Suppressor macrophage treated with lipopolysaccharide for 4 hours (primary cell): ENCODE measurements at regions not wholly inside any gene's neighbourhood (a gene's known extent, or its start where the extent isn't known, plus 50 kb on each side); places are given as distances from the start of the nearest gene placed in this dataset.
A peak's percentile ranks its signal among the peaks of the same experiment; 100 is the strongest.

ENCODE experiments used
- DNase-seq: peaks from one replicate; pipeline ENCODE4 v3.0.0-alpha.2; 2020

GRCh38 chr3:153944084-153944483 lies 177.1 kb upstream of the ARHGEF26 start:
- DNase-seq = no peak

- no peak for DNase-seq
Observed at GRCh38 chr3:153951276-153951675, 169.9 kb upstream of the ARHGEF26 start.

GRCh38 chr3:153952091-153952490 lies 169.1 kb upstream of the ARHGEF26 start:
- no peak for DNase-seq

DNA sequence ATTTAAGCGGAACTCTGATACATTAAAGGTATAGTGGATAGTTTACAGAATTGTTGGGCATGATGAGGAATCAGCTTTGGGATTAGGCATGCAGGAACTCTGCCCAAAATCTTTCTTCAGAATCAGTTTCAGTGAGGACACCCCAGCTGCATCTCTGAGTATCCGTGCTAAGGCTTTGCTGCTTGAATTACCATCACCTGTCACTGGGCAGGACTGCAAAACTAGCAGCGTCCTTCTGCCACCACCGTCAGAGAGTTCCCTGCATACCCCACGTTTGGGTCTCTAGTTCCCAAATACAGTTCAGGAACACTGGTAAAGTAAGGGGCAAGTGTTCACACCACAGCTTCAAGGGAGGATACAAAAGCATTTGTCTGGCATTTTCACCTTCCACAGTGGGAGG lies 164.6 kb upstream of the ARHGEF26 start:
- DNase-seq = no peak

DNA sequence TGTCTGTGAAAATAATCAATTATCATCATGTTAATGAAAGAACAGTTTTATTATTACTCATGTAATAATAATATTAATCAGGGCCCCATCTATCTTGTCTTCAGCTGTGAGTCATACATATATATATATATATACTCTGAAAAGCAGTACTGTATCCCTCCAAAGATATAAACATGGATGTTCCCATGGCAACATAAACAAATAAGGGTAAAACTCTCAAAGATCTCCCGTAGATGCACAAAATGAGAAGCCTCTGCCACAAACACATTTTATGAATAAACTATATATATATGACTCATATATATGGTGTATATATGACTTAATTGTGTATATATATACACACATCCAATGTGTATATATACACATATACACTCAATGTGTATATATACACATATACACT lies 163.8 kb upstream of the ARHGEF26 start:
- no peak for DNase-seq

- no peak for DNase-seq
Observed at GRCh38 chr3:153958635-153959595, 162.3 kb upstream of the ARHGEF26 start.

GRCh38 chr3:153960458-153961074 lies 160.6 kb upstream of the ARHGEF26 start:
- no peak for DNase-seq

DNA sequence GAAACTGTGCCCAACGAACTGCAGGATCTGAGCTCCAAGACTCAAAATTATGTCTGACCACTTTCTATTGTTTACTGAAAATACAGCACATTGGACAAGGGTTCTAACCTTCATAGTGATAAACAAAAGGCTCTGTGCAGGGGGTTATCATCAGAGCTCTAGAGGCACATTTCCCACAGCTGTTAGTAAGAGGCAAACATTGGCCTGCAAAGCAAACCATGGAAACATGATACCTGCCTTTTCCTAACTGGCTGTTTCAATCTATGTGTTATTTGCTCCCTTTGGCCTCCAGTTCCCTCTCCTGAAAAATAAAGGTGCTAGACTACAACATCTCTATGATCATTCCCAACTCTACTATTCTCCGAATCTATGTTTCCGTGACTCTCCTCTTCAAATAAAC lies 159.7 kb upstream of the ARHGEF26 start:
- no peak for DNase-seq

- no peak for DNase-seq
Observed at GRCh38 chr3:153963012-153963411, 158.2 kb upstream of the ARHGEF26 start.

DNA sequence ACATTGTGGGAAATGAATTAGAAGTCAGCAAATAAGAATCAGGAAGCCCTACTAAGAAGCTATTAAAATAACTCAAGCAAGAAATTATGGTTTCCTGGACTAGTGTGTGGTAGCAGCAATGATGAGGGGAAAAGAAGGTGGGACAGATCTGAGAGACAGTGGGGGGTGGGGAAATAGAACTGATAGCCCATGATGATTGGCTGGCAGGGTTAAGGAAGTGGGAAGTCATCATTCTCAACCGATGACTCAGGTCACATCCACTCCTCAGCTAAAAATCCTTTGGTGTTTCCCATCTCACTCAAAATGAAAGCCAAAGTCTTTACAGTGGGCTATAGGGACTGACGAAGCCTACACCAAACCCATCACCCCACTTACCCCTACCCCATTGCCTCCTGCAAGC lies 153.9 kb upstream of the ARHGEF26 start:
- DNase-seq = no peak

DNA sequence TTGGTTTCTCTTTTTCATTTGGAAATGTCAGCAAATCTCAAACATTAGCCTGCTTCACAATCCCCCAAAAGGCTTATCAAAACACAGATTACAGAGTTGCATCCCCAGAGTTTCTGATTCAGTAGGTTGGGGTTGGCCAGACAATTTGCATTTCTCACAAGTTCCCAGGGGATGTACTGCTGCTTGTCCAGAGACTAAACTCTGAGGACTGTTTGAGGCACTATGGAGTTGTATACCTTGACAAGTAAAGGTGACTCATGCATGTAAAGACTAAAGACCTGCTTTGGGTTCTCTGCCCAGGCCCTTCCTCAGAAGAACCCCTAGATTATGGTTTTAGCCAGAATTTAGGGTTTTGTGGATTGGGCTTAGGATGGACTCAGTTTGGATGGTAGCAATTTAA lies 151.1 kb upstream of the ARHGEF26 start:
- no peak for DNase-seq

- peak; percentile 3 for DNase-seq
Observed at GRCh38 chr3:153970741-153971347, 150.3 kb upstream of the ARHGEF26 start.

DNA sequence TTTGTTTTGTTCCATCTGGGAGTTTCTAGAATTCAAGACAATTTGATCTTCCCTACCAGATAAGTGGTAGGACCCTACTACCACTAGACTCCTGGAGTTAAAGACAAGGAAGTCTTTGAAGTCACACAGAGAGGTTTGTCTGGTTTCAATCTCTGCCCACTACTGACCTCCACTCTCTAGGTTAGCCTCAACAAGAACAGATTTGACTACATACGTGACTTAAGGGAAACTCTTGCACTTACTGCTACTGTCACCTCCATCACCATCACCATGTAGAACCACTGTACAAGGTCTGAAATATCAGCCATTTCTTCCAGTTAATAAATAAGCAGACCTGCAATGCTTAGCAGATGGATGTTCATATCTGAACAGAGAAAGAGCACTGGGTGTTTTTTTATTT lies 148.3 kb upstream of the ARHGEF26 start:
- no peak for DNase-seq

DNA sequence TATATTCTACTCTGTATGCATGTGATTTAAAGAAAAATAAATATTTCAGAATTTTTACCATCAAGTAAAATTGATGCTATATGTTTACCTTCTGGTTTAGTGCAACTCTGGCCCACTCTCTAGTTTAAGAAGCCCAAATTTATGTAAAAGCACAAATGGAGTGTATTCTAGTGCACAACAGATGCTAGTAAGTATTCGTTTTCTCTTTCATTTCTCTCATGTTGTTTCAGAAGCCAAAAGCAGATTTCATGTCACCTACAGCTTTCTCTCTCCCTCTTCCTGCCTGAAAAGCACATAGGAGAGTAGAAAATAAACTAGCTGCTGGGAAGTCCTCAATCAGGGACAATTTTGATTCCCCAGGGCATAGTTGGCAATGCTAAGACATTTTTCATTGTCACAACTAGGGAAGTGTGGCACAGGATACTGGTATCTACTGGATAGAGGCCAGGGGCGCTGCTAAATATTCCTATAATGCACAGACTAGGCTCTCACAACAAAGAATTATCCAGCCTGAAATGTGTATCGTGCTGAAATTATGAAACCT lies 147.4 kb upstream of the ARHGEF26 start:
- no peak for DNase-seq

DNA sequence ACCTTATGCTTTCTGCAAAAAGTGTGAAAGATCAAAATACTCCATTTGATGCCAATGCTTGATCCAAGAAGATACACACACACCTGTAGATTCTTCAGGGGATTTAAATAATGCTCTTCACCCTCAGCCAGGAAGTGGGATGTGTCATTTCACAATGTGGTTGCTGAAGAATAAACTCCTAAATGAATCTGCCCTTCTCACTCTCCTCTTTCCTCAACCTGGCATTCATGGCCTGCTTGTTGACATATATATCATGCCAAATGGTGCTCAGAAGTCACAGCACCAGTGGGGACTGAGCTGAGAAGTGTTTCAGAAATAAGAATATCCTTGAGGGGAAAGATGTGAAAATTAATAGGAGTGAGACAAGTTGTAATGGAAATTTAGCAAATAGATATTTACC lies 146.6 kb upstream of the ARHGEF26 start:
- DNase-seq = no peak

DNA sequence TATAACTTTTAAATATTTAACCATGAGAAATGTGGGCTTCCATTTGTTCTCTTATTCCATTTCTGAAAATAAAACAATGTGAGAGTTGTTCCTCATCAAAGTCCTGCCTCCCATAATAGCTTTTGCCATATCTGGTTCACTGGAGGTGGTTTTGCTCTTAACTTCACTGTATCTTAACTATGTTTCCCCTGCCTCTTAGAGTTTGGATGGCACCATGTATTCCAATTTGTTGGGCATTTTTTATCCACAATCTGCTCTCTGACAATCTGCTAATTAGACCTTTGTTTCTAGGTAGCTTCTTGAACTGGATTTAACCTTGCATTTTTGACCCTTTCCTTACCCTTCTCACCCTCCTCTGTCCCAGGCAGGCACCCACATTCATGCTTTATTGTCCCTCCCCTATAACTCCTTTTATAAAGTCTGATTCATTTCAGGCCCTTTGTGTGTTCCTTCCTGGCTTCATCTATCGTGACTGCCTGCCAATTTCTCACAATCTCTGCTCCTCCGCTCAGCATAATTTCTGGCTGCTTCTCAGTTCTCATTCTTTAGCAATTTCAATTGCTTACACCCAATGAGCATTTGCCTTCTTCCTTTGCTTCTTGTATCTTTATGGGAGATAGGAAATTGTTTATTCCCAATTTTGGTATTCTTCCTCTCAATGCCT lies 144.2 kb upstream of the ARHGEF26 start:
- DNase-seq = no peak

DNA sequence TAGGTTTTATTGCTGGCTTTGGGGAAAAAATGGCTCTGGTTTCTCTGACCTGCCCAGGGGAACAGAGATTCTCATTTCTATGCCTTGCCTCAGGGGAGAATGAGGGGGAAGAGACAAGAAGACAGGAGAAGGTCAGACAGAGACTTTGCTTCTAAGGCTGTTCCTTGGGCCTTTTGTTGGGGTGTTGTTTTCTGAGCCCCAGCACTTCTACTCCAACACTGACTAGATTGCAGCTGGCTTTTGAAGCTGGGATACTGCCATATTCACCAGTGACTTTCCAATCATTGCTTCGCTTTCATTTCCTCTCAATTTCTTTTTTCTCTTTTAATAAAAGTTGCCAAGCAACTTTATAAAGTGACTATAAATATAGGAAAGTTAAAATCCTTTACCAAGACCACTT lies 143.2 kb upstream of the ARHGEF26 start:
- DNase-seq = no peak

GRCh38 chr3:153979418-153980251 lies 141.6 kb upstream of the ARHGEF26 start:
- DNase-seq = no peak

DNA sequence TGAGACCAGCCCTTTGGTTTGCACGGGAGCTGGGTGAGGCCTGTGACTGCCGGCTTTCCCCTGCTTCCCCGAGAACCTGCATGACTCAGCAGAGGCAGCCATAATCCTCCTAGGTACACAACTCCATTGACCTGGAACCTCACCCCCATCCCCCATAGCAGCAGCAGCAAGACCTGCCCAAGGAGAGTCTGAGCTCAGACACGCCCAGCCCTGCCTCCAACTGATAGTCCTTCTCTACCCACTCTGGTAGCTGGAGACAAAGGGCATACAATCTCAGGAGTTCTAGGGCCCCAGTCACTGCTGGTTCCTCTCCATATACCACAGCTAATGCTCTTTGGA lies 141.0 kb upstream of the ARHGEF26 start:
- DNase-seq = no peak

DNA sequence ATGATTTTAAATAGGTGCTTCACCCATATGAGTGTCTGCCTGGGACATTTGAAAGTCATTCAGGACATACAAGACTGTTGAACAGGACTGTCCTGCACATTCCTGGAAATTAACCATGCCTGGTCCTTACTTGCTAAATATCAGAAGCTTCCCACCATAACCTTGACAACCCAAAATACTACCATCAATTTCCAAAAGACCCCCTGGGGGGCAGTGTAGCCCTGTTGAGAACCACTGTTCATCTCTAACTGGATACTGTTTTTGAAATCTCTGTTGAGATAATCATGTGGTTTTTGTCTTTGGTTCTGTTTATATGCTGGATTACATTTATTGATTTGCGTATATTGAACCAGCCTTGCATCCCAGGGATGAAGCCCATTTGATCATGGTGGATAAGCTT lies 123.8 kb upstream of the ARHGEF26 start:
- DNase-seq = peak; percentile 5

GRCh38 chr3:154003649-154004048 lies 117.5 kb upstream of the ARHGEF26 start:
- DNase-seq = no peak

GRCh38 chr3:154011036-154011435 lies 110.2 kb upstream of the ARHGEF26 start:
- DNase-seq = no peak
